ENCODE measurements at regions not wholly inside any gene's neighbourhood (a gene's known extent, or its start where the extent isn't known, plus 50 kb on each side); places are given as distances from the start of the nearest gene placed in this dataset.

DNA sequence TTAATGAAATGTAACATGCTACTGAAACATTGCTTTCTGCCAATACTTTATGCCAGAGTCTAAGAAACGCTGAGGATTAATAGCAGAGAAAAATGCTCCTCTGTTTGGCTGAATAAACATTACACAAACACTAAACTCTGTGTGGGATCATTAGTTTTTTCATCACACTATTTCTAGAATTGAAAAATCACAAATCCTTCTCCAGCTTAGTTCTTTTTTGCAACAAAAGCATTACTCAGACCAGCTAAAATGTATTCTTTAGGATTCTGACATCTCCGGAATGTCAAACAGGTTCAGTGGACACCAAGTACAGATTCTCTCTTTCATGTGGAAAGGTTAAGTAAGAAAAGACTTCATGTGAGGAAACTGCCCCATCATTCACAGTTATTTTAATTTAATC lies 226.9 kb downstream of the SIM1 start:
- ChIA-PET CTCF (no interaction called here), POLR2A (ENCODE audit: unreplicated experiment) (no interaction called here)
- DNase-seq = no peak
- Histone ChIP-seq H3F3A (ENCODE audit: insufficient read depth, low read depth) (no peaks in the 10 kb centered on the region), H3K36me3 (ENCODE audit: low read depth) (no peaks in the 10 kb centered on the region), H3K27me3 (ENCODE audit: insufficient read depth, low read depth) (no peaks in the 10 kb centered on the region), H2AFZ (no peak overlapping the region), H3K4me2 (no peak overlapping the region), H3K9me2 (ENCODE audit: insufficient read depth) (no peaks in the 10 kb centered on the region), H4K20me1 (ENCODE audit: insufficient read depth) (no peaks in the 10 kb centered on the region), H3K4me3 (no peak overlapping the region), H3K9me3 (ENCODE audit: insufficient read depth, low read depth) (no peaks in the 10 kb centered on the region), H3K4me1 (replicated peaks; ENCODE audit: insufficient read depth) (0 out of 2 replicates have a peak, but pooled peaks cover 3% of the 10 kb centered on the region), H3K79me2 (ENCODE audit: low read depth) (no peaks in the 10 kb centered on the region), H3K27ac (no peak overlapping the region)
- intact Hi-C loops (cut with micrococcal nuclease; ENCODE audit: unreplicated experiment) = no loop called here
- no peak for TF ChIP-seq EZH2 (IDR thresholded peaks at IDR 0.05; ENCODE audit: low read depth)
- TF ChIP-seq, protein P1, sequence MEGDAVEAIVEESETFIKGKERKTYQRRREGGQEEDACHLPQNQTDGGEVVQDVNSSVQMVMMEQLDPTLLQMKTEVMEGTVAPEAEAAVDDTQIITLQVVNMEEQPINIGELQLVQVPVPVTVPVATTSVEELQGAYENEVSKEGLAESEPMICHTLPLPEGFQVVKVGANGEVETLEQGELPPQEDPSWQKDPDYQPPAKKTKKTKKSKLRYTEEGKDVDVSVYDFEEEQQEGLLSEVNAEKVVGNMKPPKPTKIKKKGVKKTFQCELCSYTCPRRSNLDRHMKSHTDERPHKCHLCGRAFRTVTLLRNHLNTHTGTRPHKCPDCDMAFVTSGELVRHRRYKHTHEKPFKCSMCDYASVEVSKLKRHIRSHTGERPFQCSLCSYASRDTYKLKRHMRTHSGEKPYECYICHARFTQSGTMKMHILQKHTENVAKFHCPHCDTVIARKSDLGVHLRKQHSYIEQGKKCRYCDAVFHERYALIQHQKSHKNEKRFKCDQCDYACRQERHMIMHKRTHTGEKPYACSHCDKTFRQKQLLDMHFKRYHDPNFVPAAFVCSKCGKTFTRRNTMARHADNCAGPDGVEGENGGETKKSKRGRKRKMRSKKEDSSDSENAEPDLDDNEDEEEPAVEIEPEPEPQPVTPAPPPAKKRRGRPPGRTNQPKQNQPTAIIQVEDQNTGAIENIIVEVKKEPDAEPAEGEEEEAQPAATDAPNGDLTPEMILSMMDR (conservative IDR thresholded peaks at IDR 0.05) = no peak
- no TSS peak for BruUV-seq (replicated peaks)

GRCh38 chr6:100236389-100236788 lies 228.3 kb downstream of the SIM1 start:
- no peaks in the 10 kb centered on the region for H3K27me3 ChIP-seq (ENCODE audit: insufficient read depth, low read depth)
- no peak overlapping the region for H3K4me3 ChIP-seq
- H3F3A ChIP-seq (ENCODE audit: insufficient read depth, low read depth) = no peaks in the 10 kb centered on the region
- DNase-seq = no peak
- peaks cover 9% of the 10 kb centered on the region; the same call in 1 of the 2 replicates for H3K4me1 ChIP-seq (replicated peaks; ENCODE audit: insufficient read depth)
- no peaks in the 10 kb centered on the region for H3K36me3 ChIP-seq (ENCODE audit: low read depth)
- no peaks in the 10 kb centered on the region for H3K9me2 ChIP-seq (ENCODE audit: insufficient read depth)
- H3K9me3 ChIP-seq (ENCODE audit: insufficient read depth, low read depth) = no peaks in the 10 kb centered on the region
- TF ChIP-seq, protein P1 (conservative IDR thresholded peaks at IDR 0.05) = no peak
- TF ChIP-seq EZH2 (IDR thresholded peaks at IDR 0.05; ENCODE audit: low read depth) = no peak
- no TSS peak for BruUV-seq (replicated peaks)
- CTCF ChIA-PET = no interaction called here
- H3K27ac ChIP-seq = no peak overlapping the region
- H3K79me2 ChIP-seq (ENCODE audit: low read depth) = no peaks in the 10 kb centered on the region
- H2AFZ ChIP-seq = no peak overlapping the region
- POLR2A ChIA-PET (ENCODE audit: unreplicated experiment) = no interaction called here
- no peaks in the 10 kb centered on the region for H4K20me1 ChIP-seq (ENCODE audit: insufficient read depth)
- intact Hi-C loops (cut with micrococcal nuclease; ENCODE audit: unreplicated experiment) = no loop called here
- no peak overlapping the region for H3K4me2 ChIP-seq

- peaks cover 9% of the 10 kb centered on the region; the same call in 1 of the 2 replicates for H3K4me1 ChIP-seq (replicated peaks; ENCODE audit: insufficient read depth)
- no peaks in the 10 kb centered on the region for H3K79me2 ChIP-seq (ENCODE audit: low read depth)
- H3F3A ChIP-seq (ENCODE audit: insufficient read depth, low read depth) = no peaks in the 10 kb centered on the region
- H4K20me1 ChIP-seq (ENCODE audit: insufficient read depth) = no peaks in the 10 kb centered on the region
- intact Hi-C loops (cut with micrococcal nuclease; ENCODE audit: unreplicated experiment) = no loop called here
- no peaks in the 10 kb centered on the region for H3K9me3 ChIP-seq (ENCODE audit: insufficient read depth, low read depth)
- no peak overlapping the region for H3K27ac ChIP-seq
- no peaks in the 10 kb centered on the region for H3K9me2 ChIP-seq (ENCODE audit: insufficient read depth)
- ChIA-PET POLR2A (ENCODE audit: unreplicated experiment) (no interaction called here), CTCF (no interaction called here)
- H3K4me3 ChIP-seq = no peak overlapping the region
- no peak overlapping the region for H2AFZ ChIP-seq
- BruUV-seq (replicated peaks) = no TSS peak
- H3K36me3 ChIP-seq (ENCODE audit: low read depth) = no peaks in the 10 kb centered on the region
- no peak for DNase-seq
- no peak for TF ChIP-seq EZH2 (IDR thresholded peaks at IDR 0.05; ENCODE audit: low read depth)
- TF ChIP-seq, protein P1 (conservative IDR thresholded peaks at IDR 0.05) = no peak
- H3K4me2 ChIP-seq = no peak overlapping the region
- no peaks in the 10 kb centered on the region for H3K27me3 ChIP-seq (ENCODE audit: insufficient read depth, low read depth)
Measured at GRCh38 chr6:100235631-100236030, 229.1 kb downstream of the SIM1 start.
